ENCODE measurements at regions not wholly inside any gene's neighbourhood (a gene's known extent, or its start where the extent isn't known, plus 50 kb on each side); places are given as distances from the start of the nearest gene placed in this dataset.
A peak's percentile ranks its signal among the peaks of the same experiment; 100 is the strongest.
"Not testable (repeated sequence)": the region's sequence is repeated elsewhere in the genome, so short reads cannot be mapped to it uniquely, and the experiment has no call there.

DNA sequence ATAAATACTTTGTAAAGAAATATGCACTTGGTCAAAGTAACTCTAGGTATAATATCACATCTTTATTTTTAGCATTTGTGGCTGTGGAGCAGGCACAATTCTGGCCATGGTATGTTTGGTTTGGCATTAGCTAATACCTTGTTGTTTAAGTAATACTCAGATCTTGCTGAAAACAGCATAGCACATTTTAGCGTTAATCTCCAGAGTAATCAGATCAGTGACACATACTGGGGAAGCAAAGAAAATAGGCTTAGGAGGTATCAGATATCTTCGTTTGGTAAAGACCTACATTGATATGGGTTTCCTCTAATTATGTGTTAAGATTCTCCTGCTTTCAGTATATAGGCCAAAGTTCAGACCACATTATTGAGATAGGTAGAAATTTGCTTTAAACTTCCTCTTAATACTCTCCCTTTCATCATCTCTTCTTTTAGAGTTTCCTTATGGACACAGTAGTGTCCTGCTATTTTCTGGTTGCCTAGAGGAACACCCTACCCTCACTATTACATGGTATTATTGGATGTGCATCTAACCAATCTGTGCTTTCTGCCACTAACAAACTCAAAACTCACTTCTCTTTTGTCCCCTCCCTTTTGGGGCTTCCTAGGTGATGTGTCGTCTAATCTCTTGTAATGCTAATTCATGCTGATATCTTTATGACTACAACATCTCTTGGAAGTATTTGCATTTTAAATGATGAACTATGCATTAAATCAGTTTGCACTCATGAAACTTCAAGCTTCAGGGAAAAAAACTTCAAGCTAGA is 437.3 kb upstream of the ADAMTSL1 start:
- no peak for DNase-seq

DNA sequence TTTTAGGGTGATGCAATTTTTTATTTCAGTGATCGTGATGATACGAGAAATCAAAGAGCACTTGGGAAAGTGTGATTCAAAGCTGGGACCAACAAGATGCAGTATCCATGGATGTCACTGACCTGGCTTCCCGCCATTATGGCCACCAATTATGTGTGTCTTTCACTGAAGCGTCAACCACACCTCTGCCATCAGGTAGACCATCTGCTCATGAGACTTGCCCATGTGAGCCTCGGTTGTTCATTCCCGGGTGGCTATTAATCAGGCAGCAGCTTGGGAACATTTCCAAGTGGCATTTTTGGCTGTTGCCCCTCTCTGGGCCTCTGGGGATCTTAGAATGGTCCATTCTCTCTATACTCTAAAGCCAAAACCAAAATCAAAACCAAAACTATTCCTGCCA is 436.0 kb upstream of the ADAMTSL1 start:
- no peak for DNase-seq

DNA sequence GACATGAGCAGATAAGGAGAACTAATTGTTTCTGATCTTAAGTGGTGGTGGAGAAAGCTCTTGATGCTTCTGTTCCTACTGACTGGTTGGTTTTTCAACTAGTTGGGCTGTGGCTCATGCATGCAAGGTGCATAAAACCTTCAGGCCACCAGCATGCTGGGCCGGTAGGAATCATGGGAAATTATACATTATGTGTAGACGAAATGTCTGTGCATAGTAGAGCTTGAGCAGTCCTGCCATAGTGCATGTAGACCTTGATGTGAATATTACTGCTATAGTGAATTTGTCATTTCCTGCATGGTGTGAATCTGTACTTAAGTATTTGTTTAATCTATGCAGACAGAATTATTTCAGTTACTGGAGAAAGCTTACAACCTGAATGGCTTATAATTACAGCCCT is 433.6 kb upstream of the ADAMTSL1 start:
- no peak for DNase-seq

GRCh38 chr9:18043978-18044377 is 430.0 kb upstream of the ADAMTSL1 start:
- no peak for DNase-seq

GRCh38 chr9:18045326-18045725 is 428.6 kb upstream of the ADAMTSL1 start:
- no peak for DNase-seq

- DNase-seq, result no peak
Observed at GRCh38 chr9:18046068-18046467, 427.9 kb upstream of the ADAMTSL1 start.

DNA sequence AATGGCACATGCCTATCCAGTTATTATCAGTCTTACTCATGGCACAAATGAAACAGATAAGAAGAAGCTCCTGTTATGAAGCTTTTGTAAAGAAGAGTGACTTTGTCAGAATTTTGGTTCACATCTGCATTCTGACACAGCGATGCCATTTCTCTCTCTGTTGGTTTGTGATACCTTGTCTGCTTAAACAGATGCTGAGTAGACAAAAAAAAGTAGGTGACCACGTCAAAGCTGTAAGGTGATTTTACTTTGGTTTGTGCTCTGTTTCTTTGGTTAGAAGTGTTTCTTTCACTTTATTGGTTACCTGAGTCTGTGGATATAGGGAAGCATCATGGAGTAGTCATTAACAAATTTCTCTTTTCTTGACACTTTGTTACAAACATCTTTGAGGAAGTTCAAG is 422.3 kb upstream of the ADAMTSL1 start:
- no peak for DNase-seq

- no peak for DNase-seq
Observed at GRCh38 chr9:18052060-18052459, 421.9 kb upstream of the ADAMTSL1 start.

GRCh38 chr9:18056269-18056992 is 417.5 kb upstream of the ADAMTSL1 start:
- DNase-seq, result no peak

DNA sequence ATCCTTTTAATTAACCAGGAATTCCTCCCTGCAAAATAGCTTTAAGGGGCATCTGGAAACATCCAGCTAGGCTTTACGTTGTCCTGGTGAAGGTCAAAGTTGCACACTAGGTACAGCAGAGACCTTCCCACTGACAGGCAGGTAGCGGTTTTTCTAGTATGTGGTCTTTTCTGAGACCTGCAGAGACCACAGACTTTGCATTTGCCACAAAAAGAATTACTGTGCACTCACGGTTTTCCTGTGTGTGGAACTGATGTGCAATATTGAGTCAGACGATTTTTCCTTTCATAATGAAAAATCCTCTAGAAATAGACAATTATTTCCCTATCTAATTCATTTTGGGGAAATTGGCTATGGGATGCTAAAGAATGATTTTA is 417.0 kb upstream of the ADAMTSL1 start:
- peak; percentile 7 for DNase-seq

- no peak for DNase-seq
Observed at GRCh38 chr9:18058564-18059442, 415.1 kb upstream of the ADAMTSL1 start.

- DNase-seq, result no peak
Observed at GRCh38 chr9:18059447-18059846, 414.5 kb upstream of the ADAMTSL1 start.

DNA sequence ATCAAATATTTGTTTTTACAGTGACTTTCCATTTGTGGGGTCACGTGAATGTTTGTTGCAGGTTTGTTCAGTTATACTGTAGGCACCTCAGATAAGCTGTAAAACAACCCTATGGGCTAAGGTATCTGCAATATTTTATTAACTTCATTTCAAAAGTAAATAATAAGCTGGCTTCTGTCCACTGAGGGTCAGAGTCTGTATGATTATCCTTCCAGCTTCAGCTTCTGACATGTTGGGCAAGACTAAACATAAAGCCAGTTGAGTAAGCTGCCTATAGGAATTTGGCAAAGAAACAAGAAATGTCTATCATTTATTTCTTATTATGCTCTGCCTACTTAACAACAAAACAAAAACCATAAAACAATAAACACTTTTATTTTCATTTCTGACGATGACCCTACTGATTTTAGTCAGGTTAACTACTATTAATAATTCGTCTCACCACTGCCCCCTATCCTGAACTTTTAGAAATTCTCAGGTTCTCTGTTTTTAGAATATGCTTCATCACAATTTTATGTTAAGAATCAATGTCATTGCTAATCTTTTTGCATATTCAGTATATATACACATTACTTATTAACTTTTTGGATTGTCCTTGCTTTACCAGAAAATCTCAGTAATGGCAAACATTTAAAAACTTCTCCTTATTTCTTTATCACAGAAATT is 413.6 kb upstream of the ADAMTSL1 start:
- no peak for DNase-seq

DNA sequence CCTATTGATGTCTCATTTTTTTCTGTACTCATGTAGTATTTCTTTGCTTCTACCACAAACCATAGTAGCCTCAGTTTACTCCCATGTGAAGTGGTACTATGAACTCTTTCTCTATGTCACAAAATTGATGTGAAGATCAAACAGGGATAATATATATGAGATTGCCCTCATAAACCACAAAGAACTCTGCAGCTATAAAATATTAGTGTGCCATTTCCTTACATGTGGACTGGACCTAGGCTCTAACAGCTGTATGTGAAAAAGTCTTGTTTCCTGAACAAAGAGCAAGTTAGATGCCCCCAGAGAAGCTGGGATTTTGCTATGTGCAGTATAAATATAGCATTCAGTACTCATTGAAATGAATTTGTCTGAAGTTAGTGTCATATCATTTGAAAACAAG is 412.6 kb upstream of the ADAMTSL1 start:
- no peak for DNase-seq

DNA sequence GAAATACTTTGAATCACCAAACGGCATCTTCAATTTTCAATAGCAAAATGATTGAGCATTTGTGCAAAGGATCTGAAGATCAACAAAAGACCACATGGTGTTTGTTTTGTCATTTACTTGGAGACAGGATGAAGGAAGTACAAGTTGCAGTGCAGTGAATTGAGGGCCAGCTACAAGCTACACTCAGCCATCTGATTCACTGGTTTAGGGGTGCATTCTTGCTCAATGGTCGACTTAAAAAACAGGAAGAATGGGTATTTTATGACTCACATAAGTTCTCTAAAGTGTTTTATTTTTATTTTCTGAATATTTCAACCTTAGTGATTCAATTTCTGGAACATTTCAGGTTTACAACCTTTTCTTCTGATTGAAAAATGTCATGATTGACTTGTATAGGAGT is 412.1 kb upstream of the ADAMTSL1 start:
- DNase-seq, result no peak

DNA sequence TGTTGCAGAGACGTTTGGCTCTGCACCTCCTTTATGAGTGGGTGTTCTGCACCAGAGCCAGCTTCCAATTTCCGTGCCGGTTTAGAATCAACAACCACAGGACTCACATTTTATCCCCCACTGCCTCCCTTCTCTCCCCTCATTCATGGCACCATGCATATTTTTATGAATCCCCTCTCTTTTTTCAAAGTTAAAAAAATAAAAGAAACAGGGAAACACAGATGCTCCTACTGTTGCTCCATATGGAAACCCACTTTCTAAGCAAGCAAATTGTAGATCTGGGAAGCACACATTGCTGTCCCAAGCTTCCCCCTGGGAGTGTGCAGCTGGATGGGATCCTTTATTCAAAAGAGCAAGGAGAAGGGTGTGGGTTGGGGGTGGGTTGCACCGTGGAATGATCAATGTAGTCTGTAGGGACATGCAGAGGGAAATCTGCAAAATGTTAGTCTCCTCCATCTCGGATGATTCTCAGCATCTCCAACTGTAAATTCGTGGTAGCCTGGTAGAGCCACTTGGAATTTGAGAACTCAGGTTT is 410.0 kb upstream of the ADAMTSL1 start:
- DNase-seq, result no peak

DNA sequence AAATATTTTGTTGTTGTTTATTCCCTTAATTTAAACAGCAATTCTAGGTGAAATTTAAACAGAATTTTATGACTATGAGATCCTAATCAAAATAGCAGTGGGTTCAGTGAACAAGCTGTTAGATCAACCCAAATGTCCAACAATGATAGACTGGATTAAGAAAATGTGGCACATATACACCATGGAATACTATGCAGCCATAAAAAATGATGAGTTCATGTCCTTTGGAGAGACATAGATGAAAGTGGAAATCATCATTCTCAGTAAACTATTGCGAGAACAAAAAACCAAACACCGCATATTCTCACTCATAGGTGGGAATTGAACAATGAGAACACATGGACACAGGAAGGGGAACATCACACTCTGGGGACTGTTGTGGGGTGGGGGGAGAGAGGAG is 407.3 kb upstream of the ADAMTSL1 start:
- not testable (repeated sequence) for DNase-seq

DNA sequence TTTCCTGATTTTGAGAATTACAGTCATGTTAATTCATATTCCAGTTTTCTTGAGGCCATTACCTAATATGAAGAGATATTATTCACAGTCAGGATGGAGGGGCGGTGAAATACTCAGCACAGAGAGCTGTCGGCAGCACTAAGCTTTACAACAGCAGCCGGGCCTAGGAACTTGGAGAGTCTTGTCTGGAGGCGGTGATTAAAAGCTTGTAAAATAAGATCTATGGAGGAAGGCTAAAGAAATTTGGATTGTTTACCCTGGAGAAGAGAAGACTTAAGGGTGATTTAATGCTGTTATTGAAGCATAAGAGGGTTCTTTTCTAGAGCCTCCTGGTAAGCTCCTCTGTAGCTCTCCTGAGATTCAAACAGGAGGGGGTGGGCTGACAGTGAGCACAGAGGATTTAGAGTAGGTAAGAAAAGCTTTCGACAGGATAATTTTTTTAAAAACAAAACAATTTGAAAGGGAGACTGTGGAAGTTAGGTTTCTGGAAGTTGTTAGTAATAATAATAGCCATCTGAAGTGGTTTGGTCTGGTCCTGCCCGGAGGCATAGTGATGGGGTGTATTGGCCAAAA is 406.3 kb upstream of the ADAMTSL1 start:
- no peak for DNase-seq

DNA sequence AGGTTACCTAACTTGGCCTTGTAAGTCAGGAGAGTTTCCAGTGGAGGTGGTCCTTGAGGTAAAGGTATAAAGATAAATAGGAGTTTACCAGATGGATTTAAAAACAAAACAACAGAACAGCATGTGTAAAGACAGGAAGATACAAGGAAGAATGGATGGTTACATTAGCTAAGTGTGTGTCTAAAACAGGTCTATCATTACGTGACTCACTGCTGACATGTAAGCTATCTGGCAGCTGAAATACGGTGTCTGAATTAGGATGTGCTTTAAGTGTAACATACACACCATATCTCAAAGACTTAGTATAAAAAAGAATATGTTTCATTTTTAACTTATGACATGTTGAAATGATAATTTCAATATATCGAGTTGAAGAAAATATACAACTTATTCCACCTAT is 405.1 kb upstream of the ADAMTSL1 start:
- DNase-seq, result no peak

GRCh38 chr9:18071651-18072060 is 402.3 kb upstream of the ADAMTSL1 start:
- DNase-seq, result no peak

GRCh38 chr9:18073002-18073401 is 401.0 kb upstream of the ADAMTSL1 start:
- DNase-seq, result no peak

- no peak for DNase-seq
Observed at GRCh38 chr9:18074041-18074440, 399.9 kb upstream of the ADAMTSL1 start.

Data from NK-92 treated with Interleukin-12 subunit alpha and Interleukin-12 subunit beta, amount 100 ng/mL, for 24 hours (cell line).